ENCODE measurements at regions not wholly inside any gene's neighbourhood (a gene's known extent, or its start where the extent isn't known, plus 50 kb on each side); places are given as distances from the start of the nearest gene placed in this dataset.

- Histone ChIP-seq H3K4me1 (ENCODE audit: control insufficient read depth in 1 of 2, insufficient read depth in 2 of 2, low read length in 2 of 2) (no peaks in the 10 kb centered on the region), H2AFZ (ENCODE audit: low read depth, low read length, poor library complexity, severe bottlenecking) (no peak overlapping the region), H3K27me3 (ENCODE audit: insufficient read depth, low read length) (no peaks in the 10 kb centered on the region), H3K9me3 (ENCODE audit: control insufficient read depth in 1 of 2, insufficient read depth in 1 of 2, low read depth in 1 of 2, low read length in 2 of 2) (peaks cover 4 to 7% of the 10 kb centered on the region in 2 experiments; a peak in 2 of 4 replicates), H4K20me1 (ENCODE audit: insufficient read depth) (no peaks in the 10 kb centered on the region), H3K79me2 (ENCODE audit: insufficient read depth, low read length) (no peaks in the 10 kb centered on the region), H3K4me3 (replicated peaks in 1 of 2; ENCODE audit: low read depth in 1 of 2, low read length in 2 of 2) (no peak overlapping the region), H3K9me2 (ENCODE audit: insufficient read depth) (no peaks in the 10 kb centered on the region), H3K9ac (ENCODE audit: low read length) (no peak overlapping the region), H3K36me3 (ENCODE audit: control insufficient read depth in 1 of 2, insufficient read depth in 2 of 2, low read length in 2 of 2) (no peaks in the 10 kb centered on the region), H3K27ac (ENCODE audit: low read depth, low read length) (no peak overlapping the region), H3K4me2 (ENCODE audit: low read length) (no peak overlapping the region)
- ChIA-PET CTCF (no interaction called here), POLR2A (no interaction called here), RAD21 (ENCODE audit: low non-redundant PET in 1 of 2, low total read pairs in 2 of 2, uncharacterized antibody in 2 of 2, unreplicated experiment in 2 of 2) (no interaction called here)
- DNase-seq (ENCODE audit: low read depth, low spot score), result no peak
- BruUV-seq (replicated peaks), result no TSS peak
- intact Hi-C loops (cut with micrococcal nuclease), result no loop called here
- ATAC-seq, result no peak
- TF ChIP-seq EGR1 (IDR thresholded peaks at IDR 0.05; ENCODE audit: low read depth) (no peak), ELF1 (IDR thresholded peaks at IDR 0.05; ENCODE audit: borderline replicate concordance, low read depth) (no peak), JUND (IDR thresholded peaks at IDR 0.05) (no peak), POLR2AphosphoS5 (IDR thresholded peaks at IDR 0.05; ENCODE audit: low read depth, low read length) (no peak), YY1 (IDR thresholded peaks at IDR 0.05; ENCODE audit: extremely low read depth, insufficient replicate concordance, low read depth, low read length) (no peak), SP1 (IDR thresholded peaks at IDR 0.05; ENCODE audit: low read depth) (no peak), ATF3 (IDR thresholded peaks at IDR 0.05) (no peak), POLR2A (IDR thresholded peaks at IDR 0.05; ENCODE audit: borderline replicate concordance, extremely low read depth, insufficient read depth, insufficient read length) (no peak)
Observed at GRCh38 chr7:9711259-9711918, 1262.3 kb upstream of the PHF14 start.

GRCh38 chr7:9718071-9718661 is 1255.5 kb upstream of the PHF14 start:
- H4K20me1 ChIP-seq (ENCODE audit: insufficient read depth), result no peaks in the 10 kb centered on the region

More at GRCh38 chr7:9718071-9718661, 1255.5 kb upstream of the PHF14 start:
- no peaks in the 10 kb centered on the region for H3K36me3 ChIP-seq (ENCODE audit: control insufficient read depth in 1 of 2, insufficient read depth in 2 of 2, low read length in 2 of 2)
- ChIA-PET POLR2A (no interaction called here), RAD21 (ENCODE audit: low non-redundant PET in 1 of 2, low total read pairs in 2 of 2, uncharacterized antibody in 2 of 2, unreplicated experiment in 2 of 2) (no interaction called here), CTCF (no interaction called here)
- no peaks in the 10 kb centered on the region for H3K79me2 ChIP-seq (ENCODE audit: insufficient read depth, low read length)
- H3K9me3 ChIP-seq (ENCODE audit: control insufficient read depth in 1 of 2, insufficient read depth in 1 of 2, low read depth in 1 of 2, low read length in 2 of 2), result peaks cover 0 to 7% of the 10 kb centered on the region in 2 experiments; a peak in 1 of 4 replicates
- no peak overlapping the region for H3K4me3 ChIP-seq (replicated peaks in 1 of 2; ENCODE audit: low read depth in 1 of 2, low read length in 2 of 2)
- no peaks in the 10 kb centered on the region for H3K27me3 ChIP-seq (ENCODE audit: insufficient read depth, low read length)
- no peak overlapping the region for H3K27ac ChIP-seq (ENCODE audit: low read depth, low read length)
- no peaks in the 10 kb centered on the region for H3K9me2 ChIP-seq (ENCODE audit: insufficient read depth)
- no peak overlapping the region for H3K9ac ChIP-seq (ENCODE audit: low read length)
- DNase-seq (ENCODE audit: low read depth, low spot score) (no peak), ATAC-seq (no peak)
- no TSS peak for BruUV-seq (replicated peaks)
- intact Hi-C loops (cut with micrococcal nuclease), result no loop called here
- H3K4me1 ChIP-seq (ENCODE audit: control insufficient read depth in 1 of 2, insufficient read depth in 2 of 2, low read length in 2 of 2), result no peaks in the 10 kb centered on the region
- no peak overlapping the region for H2AFZ ChIP-seq (ENCODE audit: low read depth, low read length, poor library complexity, severe bottlenecking)
- no peak overlapping the region for H3K4me2 ChIP-seq (ENCODE audit: low read length)
- TF ChIP-seq MAX (IDR thresholded peaks at IDR 0.05), result no peak
- TF ChIP-seq SIN3A (IDR thresholded peaks at IDR 0.05; ENCODE audit: low read depth), result no peak
- no peak for TF ChIP-seq EZH2phosphoT487 (IDR thresholded peaks at IDR 0.05; ENCODE audit: borderline replicate concordance)
- TF ChIP-seq ELF1 (IDR thresholded peaks at IDR 0.05; ENCODE audit: borderline replicate concordance, low read depth), result no peak
